HG03103 (cell line): ENCODE measurements at regions not wholly inside any gene's neighbourhood (a gene's known extent, or its start where the extent isn't known, plus 50 kb on each side); places are given as distances from the start of the nearest gene placed in this dataset.

ENCODE experiments used
- ATAC-seq: cut with Tn5 transposase; IDR thresholded peaks from one replicate; pipeline ENCODE4 v1.9.1; 2021; ENCODE audit warnings: low read depth; ENCODE audit not compliant: unreplicated experiment

- ATAC-seq, result no peak
These were observed 220.1 kb upstream of the GHITM start for GRCh38 chr10:83919187-83919586.

DNA sequence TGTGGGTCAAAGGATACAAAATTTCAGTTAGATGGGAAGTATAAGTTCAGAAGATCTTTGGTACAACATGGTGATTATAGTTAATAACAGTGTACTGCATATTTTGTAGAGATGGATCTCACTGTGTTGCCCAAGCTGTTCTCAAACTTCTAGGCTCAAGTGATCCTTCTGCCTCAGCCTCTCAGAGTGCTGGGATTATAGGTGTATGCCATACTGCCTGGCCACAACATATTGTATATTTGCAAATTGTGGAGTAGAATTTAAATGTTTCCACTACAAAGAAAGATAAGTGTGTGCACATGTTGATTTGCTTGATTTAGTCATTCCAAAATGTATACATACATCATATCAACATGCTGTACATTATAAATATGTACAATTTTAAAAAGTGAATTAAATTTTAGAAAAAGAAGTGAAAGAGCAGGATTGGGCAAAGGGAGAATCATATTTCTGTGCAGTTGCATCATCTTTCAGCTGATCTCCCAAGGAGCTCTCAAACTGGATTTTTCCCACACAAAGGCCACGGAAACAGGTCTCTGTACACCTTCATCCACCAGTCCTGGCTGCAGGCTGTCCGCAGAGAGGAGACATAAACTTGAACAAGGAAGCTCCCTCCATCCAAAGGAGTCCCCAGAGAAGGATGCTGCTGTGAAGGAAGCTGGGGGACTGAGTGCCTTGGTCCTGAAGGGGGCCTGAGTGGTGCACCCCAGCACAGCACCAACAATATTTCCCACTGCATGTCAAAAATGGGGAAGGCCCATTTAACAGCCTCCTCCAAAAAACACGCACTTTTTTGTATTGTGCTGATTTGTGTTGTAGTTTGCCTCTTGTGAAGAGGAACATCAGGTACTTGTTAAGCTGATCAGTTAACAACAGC lies 217.1 kb upstream of the GHITM start:
- no peak for ATAC-seq

DNA sequence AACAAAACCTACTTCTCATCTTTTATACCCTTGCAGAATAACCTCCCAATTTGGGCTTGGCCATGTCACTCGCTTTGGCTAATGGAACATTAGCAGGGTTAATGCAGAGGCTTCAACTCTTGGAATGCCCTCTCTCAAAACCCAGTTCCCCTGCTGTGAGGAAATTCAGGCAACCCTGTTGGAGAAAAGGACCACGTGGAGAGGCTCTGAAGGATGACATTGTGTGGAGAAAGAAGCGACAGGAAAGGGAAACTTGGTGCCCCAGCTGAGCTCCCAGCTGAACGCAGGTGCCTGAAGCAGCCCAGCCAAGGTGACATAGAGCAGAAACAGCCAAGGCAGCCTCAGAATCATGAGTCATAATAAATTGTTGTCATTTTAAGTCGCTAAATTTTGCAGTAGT lies 214.2 kb upstream of the GHITM start:
- ATAC-seq, result no peak

- ATAC-seq, result no peak
These were observed 212.7 kb upstream of the GHITM start for GRCh38 chr10:83926606-83927005.

- no peak for ATAC-seq
These were observed 212.1 kb upstream of the GHITM start for GRCh38 chr10:83927166-83927565.

DNA sequence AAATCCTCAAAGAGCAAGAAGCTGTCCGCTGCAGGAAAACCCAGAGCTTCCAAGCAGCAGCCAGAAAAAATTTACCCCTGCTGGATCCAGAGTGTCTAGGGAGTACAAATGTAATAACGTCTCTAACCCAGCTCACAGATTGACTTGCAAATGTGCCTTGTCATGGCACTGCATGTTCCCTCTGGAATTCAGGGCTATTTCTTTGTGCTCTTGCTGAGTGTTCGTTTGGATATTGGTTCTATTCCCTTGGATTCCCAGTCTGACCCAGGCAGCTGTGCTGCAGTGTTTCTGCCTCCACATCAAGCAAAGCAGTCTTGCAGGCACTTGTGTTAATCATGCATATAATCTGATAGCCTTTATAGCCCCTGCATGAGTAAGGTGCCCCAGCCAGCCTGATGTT lies 209.9 kb upstream of the GHITM start:
- ATAC-seq, result no peak

- no peak for ATAC-seq
These were observed 207.6 kb upstream of the GHITM start for GRCh38 chr10:83931669-83932068.

DNA sequence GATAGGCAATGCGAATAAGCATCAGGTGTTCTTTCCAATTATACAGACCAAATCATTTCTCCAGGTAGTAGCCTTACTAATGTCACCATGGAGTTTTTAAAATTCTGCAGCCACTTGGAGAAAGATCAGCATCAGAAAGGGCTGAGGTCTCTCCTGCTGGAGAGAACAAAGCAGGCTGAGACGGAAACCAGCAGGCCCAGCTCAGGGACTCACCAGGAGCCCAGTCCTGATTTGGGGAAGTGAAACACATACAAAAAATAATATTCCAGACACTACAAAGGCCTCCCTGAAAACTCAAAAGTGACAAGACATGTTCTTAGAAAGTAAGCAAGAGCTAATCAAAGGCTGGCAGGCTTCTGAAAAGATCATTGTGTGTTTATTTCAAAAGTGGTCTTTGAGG lies 207.1 kb upstream of the GHITM start:
- ATAC-seq, result no peak

GRCh38 chr10:83934062-83934461 lies 205.2 kb upstream of the GHITM start:
- ATAC-seq, result no peak

DNA sequence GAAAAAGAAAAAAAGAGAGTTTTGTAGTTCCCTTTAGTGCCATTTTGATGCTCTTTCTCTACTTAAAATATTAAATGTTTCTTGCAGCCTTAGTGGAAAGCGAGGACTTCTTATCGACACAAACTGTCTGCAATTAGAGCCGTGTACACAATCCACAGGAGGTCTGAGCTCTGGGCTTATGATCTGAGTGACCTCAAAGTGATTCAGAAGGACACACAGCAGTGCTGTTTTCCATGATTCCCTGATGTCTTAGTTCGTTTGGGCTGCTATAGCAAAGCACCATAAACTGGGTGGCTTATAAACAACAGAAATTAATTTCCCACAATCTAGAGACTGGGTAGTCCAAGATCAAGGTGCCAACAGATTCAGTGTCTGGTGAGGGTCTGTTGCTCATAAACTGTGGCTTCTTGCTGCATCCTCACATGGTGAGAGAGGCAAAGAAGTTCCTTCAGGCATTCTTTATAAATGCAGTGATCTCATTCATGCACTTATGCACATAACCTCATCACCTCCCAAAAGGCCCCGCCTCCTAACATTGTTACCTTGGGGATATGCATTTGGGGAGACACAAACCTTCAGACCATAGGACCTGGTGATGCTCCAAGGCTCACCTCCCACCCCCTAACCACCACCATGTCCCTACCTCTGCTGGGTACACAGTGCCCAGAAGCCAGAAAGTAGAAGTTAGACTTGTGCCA lies 204.5 kb upstream of the GHITM start:
- ATAC-seq, result no peak

- no peak for ATAC-seq
These were observed 204.0 kb upstream of the GHITM start for GRCh38 chr10:83935339-83935736.

GRCh38 chr10:83935911-83936310 lies 203.4 kb upstream of the GHITM start:
- no peak for ATAC-seq

DNA sequence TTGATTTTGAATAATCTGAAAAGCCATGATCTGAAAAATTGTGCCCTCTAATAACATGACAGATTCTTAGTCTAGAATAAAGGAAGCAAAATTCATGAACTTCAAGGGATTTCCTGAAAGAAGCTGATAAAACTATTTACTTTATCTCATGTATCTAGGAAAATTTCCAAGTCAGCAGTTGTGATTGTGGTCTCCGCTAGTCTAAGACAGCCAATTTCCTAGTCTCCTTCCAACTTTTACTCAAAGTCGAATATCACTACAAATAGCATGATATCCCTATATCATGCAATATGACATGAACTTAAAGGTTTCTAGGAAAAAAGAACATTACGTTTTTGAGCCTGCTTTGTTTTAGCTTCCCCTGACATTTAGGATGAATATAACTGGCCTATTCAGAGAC lies 202.1 kb upstream of the GHITM start:
- no peak for ATAC-seq

DNA sequence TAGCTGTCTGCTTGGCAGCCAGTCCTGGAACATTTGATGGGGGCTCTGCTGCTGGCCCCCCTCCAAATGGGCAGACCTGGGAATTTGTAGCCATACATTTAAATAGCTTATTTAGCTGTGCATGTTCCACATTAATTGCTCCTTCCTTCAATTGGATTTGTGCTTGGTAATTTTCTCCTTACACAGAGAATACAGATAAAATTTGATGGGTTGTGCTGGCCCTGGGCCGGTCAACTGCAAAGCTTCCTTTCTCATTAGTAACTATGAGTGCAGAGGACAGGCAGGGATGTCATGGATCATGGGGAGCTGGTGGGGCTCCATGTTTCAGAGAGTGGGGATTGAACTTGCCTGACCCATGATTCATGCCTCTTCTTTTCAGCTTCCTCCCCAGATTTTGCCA lies 201.5 kb upstream of the GHITM start:
- no peak for ATAC-seq

- ATAC-seq, result no peak
These were observed 198.1 kb upstream of the GHITM start for GRCh38 chr10:83941189-83941588.

- no peak for ATAC-seq
These were observed 196.9 kb upstream of the GHITM start for GRCh38 chr10:83942410-83942809.

DNA sequence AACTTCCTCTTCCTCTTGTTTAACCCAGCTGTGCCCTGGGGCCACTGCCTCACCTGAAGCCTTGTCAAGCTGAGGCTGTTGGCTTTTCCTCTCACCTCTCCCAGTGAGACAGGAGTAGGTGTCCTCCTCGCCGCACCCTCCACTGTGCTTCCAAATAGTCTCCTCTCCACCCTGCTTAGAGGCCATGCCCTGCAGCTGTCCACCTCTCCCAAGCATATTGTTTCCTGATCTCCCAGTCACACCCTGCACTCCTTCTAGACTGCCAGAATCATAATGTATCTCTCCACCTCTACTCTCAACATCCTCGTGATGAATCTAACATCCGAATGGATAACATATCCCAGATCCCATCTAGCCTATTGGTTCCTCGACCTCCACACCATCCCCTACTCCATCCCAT lies 196.3 kb upstream of the GHITM start:
- ATAC-seq, result no peak

DNA sequence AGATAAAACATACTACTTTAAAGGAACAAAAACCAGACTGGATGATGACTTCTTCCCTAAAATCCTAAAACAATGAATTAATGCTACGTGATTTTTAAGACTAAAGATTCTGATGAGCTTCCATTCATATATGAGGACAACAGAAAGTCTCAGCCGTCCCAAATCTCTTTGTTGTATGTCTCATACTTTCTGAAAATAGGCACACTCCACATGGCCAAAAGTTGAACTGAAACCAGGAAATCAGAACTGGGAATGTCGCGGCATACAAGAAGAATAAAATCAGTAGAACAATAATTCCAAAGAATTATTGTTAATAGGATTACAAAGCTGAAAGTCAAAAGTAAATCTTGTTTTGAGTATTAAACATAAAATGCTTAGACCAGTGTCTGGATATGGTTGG lies 195.4 kb upstream of the GHITM start:
- no peak for ATAC-seq

DNA sequence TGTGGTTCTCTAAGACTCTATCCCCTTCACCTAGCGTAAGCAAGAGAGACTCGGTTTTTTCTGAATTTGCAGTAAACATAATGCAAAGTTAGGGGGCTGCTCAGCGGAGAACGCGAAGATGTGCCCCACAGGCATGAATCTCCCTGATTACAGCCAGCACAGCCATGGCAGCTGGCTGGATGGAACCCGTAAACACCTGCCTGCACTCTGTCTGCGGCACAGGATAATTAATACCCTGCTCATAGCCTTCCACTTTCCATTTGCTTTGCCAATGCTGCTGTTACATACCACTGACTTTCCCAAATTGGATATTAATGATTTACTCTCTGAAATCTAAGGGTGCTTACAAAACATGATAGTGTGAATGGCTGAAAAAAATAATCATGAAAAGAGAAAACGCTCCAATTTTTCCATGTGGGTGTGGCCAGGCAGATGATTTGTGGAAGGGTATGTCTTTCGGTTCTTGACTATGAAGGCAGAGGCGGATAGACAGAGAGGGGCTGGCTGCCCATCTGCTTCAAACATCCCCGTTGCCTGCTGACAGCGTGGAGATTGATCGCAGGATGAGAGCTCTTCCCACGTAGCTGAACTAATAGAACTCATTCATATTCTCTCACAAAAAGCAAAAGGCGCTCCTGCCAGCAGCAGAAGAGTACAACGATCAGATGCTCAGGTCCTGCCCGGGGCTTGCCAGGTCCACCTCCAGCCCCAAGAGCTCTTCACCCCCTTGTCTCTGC lies 193.2 kb upstream of the GHITM start:
- no peak for ATAC-seq

- ATAC-seq, result no peak
These were observed 187.0 kb upstream of the GHITM start for GRCh38 chr10:83952314-83952713.

DNA sequence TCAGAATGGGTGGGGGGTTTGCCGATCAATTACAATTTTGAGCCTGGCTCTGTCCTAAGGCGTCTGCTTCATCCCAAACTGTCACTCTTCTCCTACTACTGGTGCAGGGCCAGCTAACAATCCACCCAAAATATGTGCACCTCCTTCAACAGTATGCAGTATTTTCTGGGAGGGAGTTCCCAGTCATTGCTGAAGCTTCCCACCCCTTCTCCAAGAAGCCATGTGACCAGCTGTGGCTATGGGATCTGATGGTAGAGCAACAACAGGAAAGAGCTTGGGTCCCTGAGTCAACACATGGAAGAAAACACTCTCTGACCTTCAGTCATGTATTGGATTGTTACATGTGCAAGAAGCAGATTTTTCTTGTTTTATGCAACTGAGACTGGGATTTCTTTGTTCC lies 185.7 kb upstream of the GHITM start:
- no peak for ATAC-seq
